OCI-LY3 (cell line): ENCODE measurements at regions not wholly inside any gene's neighbourhood (a gene's known extent, or its start where the extent isn't known, plus 50 kb on each side); places are given as distances from the start of the nearest gene placed in this dataset.

Experiments used
- H2AFZ ChIP-seq: fragments of 200-600, 300-600 bp; shearing (Covaris generic); 2 replicates; pipeline ENCODE4 v1.6.0; 2014; ENCODE audit warnings: antibody characterized with exemption, low read depth, low read length
- H3K27ac ChIP-seq: fragments of 200-600, 300-600 bp; sonication (generic); 2 replicates; pipeline ENCODE4 v1.5.1; 2014; ENCODE audit warnings: mild to moderate bottlenecking, low read length, moderate library complexity, mixed read lengths
- H3K27me3 ChIP-seq: fragments of 200-600, 300-600 bp; sonication (generic); 2 replicates; pipeline ENCODE4 v1.6.1; 2014; ENCODE audit warnings: low read depth, low read length, mixed read lengths
- H3K36me3 ChIP-seq: fragments of 200-600, 300-600 bp; sonication (generic); replicated peaks from 2 replicates; pipeline ENCODE3; 2014; ENCODE audit warnings: low read depth, low read length, mixed read lengths
- H3K4me1 ChIP-seq: fragments of 300-600, 200-600 bp; sonication (generic); 2 replicates; pipeline ENCODE4 v1.6.1; 2014; ENCODE audit warnings: low read length, mixed read lengths
- H3K4me2 ChIP-seq: fragments of 200-600, 300-600 bp; sonication (generic); 2 replicates; pipeline ENCODE4 v1.6.1; 2014; ENCODE audit warnings: low read length, mixed read lengths
- H3K4me3 ChIP-seq: fragments of 300-600, 200-600 bp; sonication (generic); 2 replicates; pipeline ENCODE4 v1.5.1; 2014; ENCODE audit warnings: antibody characterized with exemption, mild to moderate bottlenecking, low read length, moderate library complexity
- H3K79me2 ChIP-seq: fragments of 300-600, 200-600 bp; shearing (Covaris generic); 2 replicates; pipeline ENCODE4 v1.6.1; 2014; ENCODE audit warnings: mild to moderate bottlenecking, low read length, mixed read lengths
- H3K9ac ChIP-seq: fragments of 300-600, 200-600 bp; shearing (Covaris generic); 2 replicates; pipeline ENCODE4 v1.6.0; 2014; ENCODE audit warnings: mild to moderate bottlenecking, low read length, moderate library complexity
- H3K9me3 ChIP-seq: fragments of 200-600, 300-600 bp; shearing (Covaris generic); 2 replicates; pipeline ENCODE4 v1.6.1; 2014; ENCODE audit warnings: low read length, mixed read lengths; ENCODE audit not compliant: insufficient read depth
- H4K20me1 ChIP-seq: fragments of 200-600, 300-600 bp; sonication (generic); 2 replicates; pipeline ENCODE4 v1.6.1; 2016; ENCODE audit warnings: low read length, mixed read lengths; ENCODE audit not compliant: insufficient read depth
- EZH2phosphoT487 ChIP-seq: fragments of 200-600 bp; shearing (Covaris generic); IDR thresholded peaks from 2 replicates; pipeline ENCODE4 v1.6.1; 2018; ENCODE audit warnings: antibody characterized with exemption, mixed run types, low read depth
- TF ChIP-seq, protein P1 (sequence below): fragments of 200-600, 300-600 bp; sonication (generic); IDR thresholded peaks from 2 replicates; pipeline ENCODE4 v1.5.1; 2014; ENCODE audit warnings: antibody characterized with exemption, low read length, low read depth

DNA sequence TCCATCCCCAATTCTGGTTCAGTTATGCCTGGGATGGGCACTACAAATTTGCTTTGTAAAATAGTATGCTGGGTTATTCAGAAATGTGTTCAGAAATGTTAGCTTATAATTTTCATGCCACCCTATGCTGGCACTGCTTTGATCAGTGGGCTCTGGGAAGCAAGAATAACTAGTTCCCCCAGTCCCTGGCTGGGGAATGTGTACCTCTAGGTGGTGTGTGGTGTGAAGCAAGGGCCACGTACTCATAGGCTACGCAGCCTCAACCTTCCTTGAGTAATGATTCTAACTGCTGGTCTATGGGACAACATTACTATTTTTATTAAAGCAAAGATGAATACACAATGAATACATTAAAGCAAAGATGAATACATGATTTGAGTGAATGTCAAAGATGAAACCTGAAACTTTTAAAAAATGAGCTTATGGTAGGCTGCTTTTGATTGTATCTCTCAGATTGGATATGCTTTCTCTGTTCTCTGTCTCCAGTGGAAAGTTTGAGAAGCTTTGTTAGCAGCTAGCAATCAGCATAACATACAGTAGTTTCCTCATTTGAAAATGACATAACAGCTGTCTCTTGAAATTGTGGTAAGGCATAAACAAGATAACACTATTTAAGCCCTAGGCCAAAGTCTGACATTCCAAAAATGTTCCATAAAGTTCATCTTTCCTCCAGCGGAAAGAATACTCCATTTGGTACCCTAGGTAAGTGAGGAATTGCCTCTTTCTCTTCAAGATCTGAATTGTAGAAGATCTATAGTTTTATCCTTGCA, 174.7 kb upstream of the NFIB start:
- TF ChIP-seq, protein P1, sequence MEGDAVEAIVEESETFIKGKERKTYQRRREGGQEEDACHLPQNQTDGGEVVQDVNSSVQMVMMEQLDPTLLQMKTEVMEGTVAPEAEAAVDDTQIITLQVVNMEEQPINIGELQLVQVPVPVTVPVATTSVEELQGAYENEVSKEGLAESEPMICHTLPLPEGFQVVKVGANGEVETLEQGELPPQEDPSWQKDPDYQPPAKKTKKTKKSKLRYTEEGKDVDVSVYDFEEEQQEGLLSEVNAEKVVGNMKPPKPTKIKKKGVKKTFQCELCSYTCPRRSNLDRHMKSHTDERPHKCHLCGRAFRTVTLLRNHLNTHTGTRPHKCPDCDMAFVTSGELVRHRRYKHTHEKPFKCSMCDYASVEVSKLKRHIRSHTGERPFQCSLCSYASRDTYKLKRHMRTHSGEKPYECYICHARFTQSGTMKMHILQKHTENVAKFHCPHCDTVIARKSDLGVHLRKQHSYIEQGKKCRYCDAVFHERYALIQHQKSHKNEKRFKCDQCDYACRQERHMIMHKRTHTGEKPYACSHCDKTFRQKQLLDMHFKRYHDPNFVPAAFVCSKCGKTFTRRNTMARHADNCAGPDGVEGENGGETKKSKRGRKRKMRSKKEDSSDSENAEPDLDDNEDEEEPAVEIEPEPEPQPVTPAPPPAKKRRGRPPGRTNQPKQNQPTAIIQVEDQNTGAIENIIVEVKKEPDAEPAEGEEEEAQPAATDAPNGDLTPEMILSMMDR = no peak
- no peak for TF ChIP-seq EZH2phosphoT487
- Histone ChIP-seq H4K20me1 (no peaks in the 10 kb centered on the region), H3K4me2 (no peak overlapping the region), H3K9me3 (no peaks in the 10 kb centered on the region), H3K27me3 (peaks cover 15% of the 10 kb centered on the region), H3K9ac (no peak overlapping the region), H3K27ac (no peak overlapping the region), H2AFZ (no peak overlapping the region), H3K79me2 (no peaks in the 10 kb centered on the region), H3K4me1 (peaks cover 11% of the 10 kb centered on the region), H3K36me3 (no peaks in the 10 kb centered on the region), H3K4me3 (no peak overlapping the region)

DNA sequence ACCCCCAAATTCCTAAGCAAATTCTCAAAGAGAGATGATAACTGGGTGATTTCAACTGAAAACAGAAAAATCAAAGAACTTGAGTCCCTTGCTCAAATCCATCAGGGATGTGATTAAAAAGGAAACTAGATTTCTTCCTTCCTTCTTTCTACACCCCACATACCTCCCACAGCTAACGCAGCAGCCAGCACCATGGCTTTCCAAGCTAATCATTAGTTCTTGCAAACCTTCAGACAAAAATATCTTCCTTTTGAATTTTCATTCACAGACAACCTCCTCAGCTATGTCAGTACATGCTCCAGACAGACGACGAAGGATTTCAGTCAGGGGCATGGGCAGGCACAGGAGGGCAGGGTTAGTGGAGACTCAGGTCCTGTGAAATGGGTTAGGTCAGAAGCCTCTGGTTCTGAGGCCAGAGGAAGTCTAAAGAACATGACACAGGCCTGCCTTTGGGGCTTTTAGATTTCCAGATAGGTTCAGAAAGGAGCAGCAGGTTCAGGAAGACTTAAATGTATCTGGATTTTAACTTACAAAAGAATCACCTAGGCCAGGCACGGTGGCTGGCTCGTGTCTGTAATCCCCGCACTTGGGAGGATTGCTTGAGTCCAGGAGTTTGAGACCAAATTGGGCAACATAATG, 173.7 kb upstream of the NFIB start:
- Histone ChIP-seq H3K79me2 (no peaks in the 10 kb centered on the region), H3K9me3 (no peaks in the 10 kb centered on the region), H3K9ac (no peak overlapping the region), H3K4me3 (no peak overlapping the region), H3K36me3 (no peaks in the 10 kb centered on the region), H4K20me1 (no peaks in the 10 kb centered on the region), H3K27me3 (peaks cover 22% of the 10 kb centered on the region), H3K4me1 (peaks cover 11% of the 10 kb centered on the region), H2AFZ (no peak overlapping the region), H3K27ac (no peak overlapping the region), H3K4me2 (peak overlapping the region; percentile 11; the same call in 1 of the 2 replicates)
- TF ChIP-seq EZH2phosphoT487 = no peak
- TF ChIP-seq, protein P1 = no peak

DNA sequence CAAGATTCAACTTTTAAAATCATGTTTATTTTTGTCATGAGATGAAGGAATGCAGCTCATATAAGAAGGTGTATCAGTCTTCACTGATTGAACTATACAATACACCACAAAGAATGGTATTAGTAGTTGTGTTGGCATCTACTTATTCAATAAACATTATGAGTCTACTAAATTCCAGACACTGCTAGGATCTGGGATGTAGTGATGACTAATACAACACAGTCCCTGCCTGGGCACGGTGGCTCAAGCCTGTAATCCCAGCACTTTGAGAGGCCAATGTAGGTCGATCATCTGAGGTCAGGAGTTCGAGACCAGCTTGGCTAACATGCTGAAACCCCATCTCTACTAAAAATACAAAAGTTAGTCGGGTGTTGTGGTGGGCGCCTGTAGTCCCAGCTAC, 171.4 kb upstream of the NFIB start:
- TF ChIP-seq, protein P1 = no peak
- no peak for TF ChIP-seq EZH2phosphoT487
- H3K4me2 ChIP-seq = no peak overlapping the region
- H3K4me1 ChIP-seq = peaks cover 11% of the 10 kb centered on the region
- H3K27ac ChIP-seq = no peak overlapping the region
- H3K4me3 ChIP-seq = no peak overlapping the region
- H3K36me3 ChIP-seq = no peaks in the 10 kb centered on the region
- H2AFZ ChIP-seq = no peak overlapping the region
- H3K9ac ChIP-seq = no peak overlapping the region
- H3K9me3 ChIP-seq = no peaks in the 10 kb centered on the region
- peaks cover 22% of the 10 kb centered on the region for H3K27me3 ChIP-seq
- H4K20me1 ChIP-seq = no peaks in the 10 kb centered on the region
- H3K79me2 ChIP-seq = no peaks in the 10 kb centered on the region

DNA sequence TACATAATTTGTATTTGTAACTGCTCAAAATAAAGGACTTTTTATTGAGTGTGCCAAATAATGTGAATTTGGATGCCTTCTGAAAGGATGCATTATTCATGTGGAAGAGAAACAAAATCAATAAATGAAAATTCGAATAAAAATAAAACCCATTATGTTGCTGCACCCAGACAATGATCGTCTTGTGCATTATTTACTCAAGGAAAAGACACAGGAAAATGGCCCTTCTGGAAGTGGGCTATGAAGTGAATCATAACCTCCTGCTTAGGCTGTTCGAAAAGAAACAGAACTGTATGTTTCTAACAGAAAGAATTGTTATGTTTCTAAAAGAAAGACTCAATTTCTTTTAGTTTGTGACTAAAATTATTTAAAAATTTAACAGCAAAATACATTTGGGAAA, 168.9 kb upstream of the NFIB start:
- H3K36me3 ChIP-seq = no peaks in the 10 kb centered on the region
- H3K27ac ChIP-seq = no peak overlapping the region
- no peak overlapping the region for H2AFZ ChIP-seq
- H3K4me2 ChIP-seq = no peak overlapping the region
- H3K79me2 ChIP-seq = no peaks in the 10 kb centered on the region
- H3K4me1 ChIP-seq = peaks cover 10% of the 10 kb centered on the region
- no peaks in the 10 kb centered on the region for H3K9me3 ChIP-seq
- H3K9ac ChIP-seq = no peak overlapping the region
- no peak overlapping the region for H3K4me3 ChIP-seq
- no peak for TF ChIP-seq EZH2phosphoT487
- TF ChIP-seq, protein P1 = no peak
- no peaks in the 10 kb centered on the region for H4K20me1 ChIP-seq
- peaks cover 25% of the 10 kb centered on the region for H3K27me3 ChIP-seq
